GM23338 (cell line): ENCODE measurements at regions not wholly inside any gene's neighbourhood (a gene's known extent, or its start where the extent isn't known, plus 50 kb on each side); places are given as distances from the start of the nearest gene placed in this dataset.

ENCODE experiments used
- ATAC-seq: fragments of 200-7000 bp; cut with Tn5 transposase; 3 replicates; pipeline ENCODE4 v1.9.1; 2020
- DNase-seq: peaks from one replicate; pipeline ENCODE4 v3.0.0-alpha.2; 2015; ENCODE audit warnings: low spot score
- H2AFZ ChIP-seq: fragments of 200-600 bp; sonication (generic); 2 replicates; pipeline ENCODE4 v1.8.0; 2016; ENCODE audit warnings: antibody characterized with exemption, mild to moderate bottlenecking, moderate library complexity
- H3F3A ChIP-seq: fragments of 200-600 bp; sonication (generic); replicated peaks from 2 replicates; pipeline ENCODE4 v1.8.0; 2017; ENCODE audit warnings: antibody characterized with exemption, mixed run types, low read depth
- H3K27ac ChIP-seq: fragments of 200-600 bp; sonication (generic); 2 replicates; pipeline ENCODE4 v1.6.1; 2016; ENCODE audit warnings: low read depth
- H3K27me3 ChIP-seq: fragments of 200-600 bp; sonication (generic); 2 replicates; pipeline ENCODE4 v1.8.0; 2016; ENCODE audit warnings: mild to moderate bottlenecking, mixed run types, moderate library complexity; ENCODE audit not compliant: insufficient read depth
- H3K36me3 ChIP-seq: fragments of 200-600 bp; sonication (generic); 2 replicates; pipeline ENCODE4 v1.8.0; 2016; ENCODE audit warnings: mild to moderate bottlenecking; ENCODE audit not compliant: insufficient read depth
- H3K4me1 ChIP-seq: fragments of 200-600 bp; sonication (generic); 2 replicates; pipeline ENCODE4 v1.8.0; 2016; ENCODE audit warnings: mild to moderate bottlenecking, moderate library complexity; ENCODE audit not compliant: insufficient read depth
- H3K4me2 ChIP-seq: fragments of 200-600 bp; sonication (generic); 2 replicates; pipeline ENCODE4 v1.7.1; 2017; ENCODE audit warnings: mixed run types
- H3K4me3 ChIP-seq: fragments of 200-600 bp; sonication (generic); 2 replicates; pipeline ENCODE4 v1.6.1; 2016; ENCODE audit warnings: mixed run types
- H3K79me2 ChIP-seq: fragments of 200-600 bp; sonication (generic); replicated peaks from 2 replicates; pipeline ENCODE4 v1.8.0; 2017; ENCODE audit warnings: mild to moderate bottlenecking; ENCODE audit not compliant: insufficient read depth
- H3K9me2 ChIP-seq: fragments of 200-600 bp; sonication (generic); 2 replicates; pipeline ENCODE4 v1.8.0; 2017; ENCODE audit not compliant: insufficient read depth
- H4K20me1 ChIP-seq: fragments of 200-600 bp; sonication (generic); replicated peaks from 2 replicates; pipeline ENCODE4 v1.8.0; 2017; ENCODE audit warnings: mild to moderate bottlenecking; ENCODE audit not compliant: insufficient read depth
- H3K27ac Mint-ChIP-seq: 2 replicates; pipeline ENCODE4 v1.8.0; 2020; ENCODE audit warnings: inconsistent platforms, mild to moderate bottlenecking, moderate library complexity, mixed read lengths
- H3K27me3 Mint-ChIP-seq: 3 replicates; pipeline ENCODE4 v1.8.0; 2022; ENCODE audit warnings: low read depth, mild to moderate bottlenecking, moderate library complexity, mixed read lengths, inconsistent platforms; ENCODE audit not compliant: insufficient read depth, poor library complexity
- H3K36me3 Mint-ChIP-seq: 3 replicates; pipeline ENCODE4 v1.8.0; 2021; ENCODE audit warnings: low read depth, mild to moderate bottlenecking, inconsistent platforms, moderate library complexity, mixed read lengths
- H3K4me1 Mint-ChIP-seq: 3 replicates; pipeline ENCODE4 v1.8.0; 2020; ENCODE audit warnings: mild to moderate bottlenecking, inconsistent platforms, mixed read lengths
- H3K4me3 Mint-ChIP-seq: 3 replicates; pipeline ENCODE4 v1.8.0; 2021; ENCODE audit warnings: moderate library complexity, mild to moderate bottlenecking, inconsistent platforms, mixed read lengths
- H3K9me3 Mint-ChIP-seq: 3 replicates; pipeline ENCODE4 v1.8.0; 2020; ENCODE audit warnings: moderate library complexity, mild to moderate bottlenecking, inconsistent platforms, mixed read lengths
- JUNB ChIP-seq: IDR thresholded peaks from one replicate; pipeline ENCODE4 v1.6.1; 2016; ENCODE audit warnings: antibody characterized with exemption; ENCODE audit not compliant: unreplicated experiment
- ZNF331 ChIP-seq: fragments of 250-450 bp; sonication (Bioruptor Pico); IDR thresholded peaks from 2 replicates; pipeline ENCODE4 v1.5.0; 2020; ENCODE audit warnings: low read depth, mild to moderate bottlenecking, moderate library complexity
- TF ChIP-seq, protein P1 (sequence below): IDR thresholded peaks from one replicate; pipeline ENCODE4 v1.6.1; 2018; ENCODE audit warnings: antibody characterized with exemption; ENCODE audit not compliant: unreplicated experiment
- TF ChIP-seq, protein P2 (sequence below): IDR thresholded peaks from 2 replicates; pipeline ENCODE4 v1.6.1; 2016; ENCODE audit warnings: antibody characterized with exemption
- TF ChIP-seq, protein P3 (sequence below), 2 experiments: fragments of 200-600 bp in 1 of 2; sonication (generic) in 1 of 2; conservative IDR thresholded peaks; 2 replicates each; pipeline versions ENCODE4 v1.5.1 to v1.6.1; 2016 to 2017; ENCODE audit warnings: antibody characterized with exemption in 2 of 2, low read depth in 2 of 2, mild to moderate bottlenecking in 2 of 2, moderate library complexity in 1 of 2
- TF ChIP-seq, protein P4 (sequence below): fragments of 250-450 bp; sonication (Bioruptor Pico); IDR thresholded peaks from 2 replicates; pipeline ENCODE4 v1.5.0; 2020; ENCODE audit warnings: mild to moderate bottlenecking, moderate library complexity

DNA sequence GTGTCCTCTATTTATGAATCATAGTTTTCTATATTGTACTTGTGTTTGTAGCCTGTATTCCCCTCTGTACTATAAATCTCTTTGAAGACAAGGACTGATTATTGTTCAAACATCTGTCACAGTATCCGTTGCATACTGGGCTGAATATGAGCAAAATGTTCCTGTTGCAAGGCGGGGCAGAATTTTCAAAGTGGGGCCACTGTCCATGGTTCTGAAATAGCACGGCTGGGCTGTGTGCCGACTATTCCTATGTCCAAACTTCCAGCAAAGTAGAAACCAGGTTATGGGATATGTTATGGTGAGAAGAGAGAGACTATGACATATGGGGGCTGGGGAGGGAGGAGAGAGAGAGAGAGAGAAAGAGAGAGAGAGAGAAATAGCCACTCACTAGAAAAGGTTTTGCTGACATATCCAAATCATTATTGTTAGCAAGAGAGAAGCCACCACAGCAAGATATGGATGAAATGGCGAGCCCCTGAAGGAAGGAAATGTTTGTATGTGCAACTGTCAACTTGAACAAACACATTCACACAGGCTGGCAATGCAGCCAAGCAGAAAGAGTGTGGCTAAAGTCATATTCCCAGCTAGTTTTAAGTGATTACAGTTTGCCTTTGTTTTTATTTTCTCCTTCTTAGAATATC lies 107.0 kb upstream of the GPR12 start:
- H3K4me3 ChIP-seq, result no peak overlapping the region
- Mint-ChIP-seq H3K36me3 (no peaks in the 10 kb centered on the region), H3K4me3 (no peak overlapping the region), H3K4me1 (peaks cover under 1% of the 10 kb centered on the region; the same call in 2 of the 3 replicates), H3K9me3 (no peaks in the 10 kb centered on the region), H3K27me3 (no peaks in the 10 kb centered on the region), H3K27ac (no peak overlapping the region)
- no peaks in the 10 kb centered on the region for H4K20me1 ChIP-seq
- no peaks in the 10 kb centered on the region for H3K79me2 ChIP-seq
- H3K4me1 ChIP-seq, result no peaks in the 10 kb centered on the region
- H3K27me3 ChIP-seq, result no peaks in the 10 kb centered on the region
- no peaks in the 10 kb centered on the region for H3F3A ChIP-seq
- H2AFZ ChIP-seq, result no peak overlapping the region
- no peak for TF ChIP-seq JUNB
- TF ChIP-seq, protein P1, sequence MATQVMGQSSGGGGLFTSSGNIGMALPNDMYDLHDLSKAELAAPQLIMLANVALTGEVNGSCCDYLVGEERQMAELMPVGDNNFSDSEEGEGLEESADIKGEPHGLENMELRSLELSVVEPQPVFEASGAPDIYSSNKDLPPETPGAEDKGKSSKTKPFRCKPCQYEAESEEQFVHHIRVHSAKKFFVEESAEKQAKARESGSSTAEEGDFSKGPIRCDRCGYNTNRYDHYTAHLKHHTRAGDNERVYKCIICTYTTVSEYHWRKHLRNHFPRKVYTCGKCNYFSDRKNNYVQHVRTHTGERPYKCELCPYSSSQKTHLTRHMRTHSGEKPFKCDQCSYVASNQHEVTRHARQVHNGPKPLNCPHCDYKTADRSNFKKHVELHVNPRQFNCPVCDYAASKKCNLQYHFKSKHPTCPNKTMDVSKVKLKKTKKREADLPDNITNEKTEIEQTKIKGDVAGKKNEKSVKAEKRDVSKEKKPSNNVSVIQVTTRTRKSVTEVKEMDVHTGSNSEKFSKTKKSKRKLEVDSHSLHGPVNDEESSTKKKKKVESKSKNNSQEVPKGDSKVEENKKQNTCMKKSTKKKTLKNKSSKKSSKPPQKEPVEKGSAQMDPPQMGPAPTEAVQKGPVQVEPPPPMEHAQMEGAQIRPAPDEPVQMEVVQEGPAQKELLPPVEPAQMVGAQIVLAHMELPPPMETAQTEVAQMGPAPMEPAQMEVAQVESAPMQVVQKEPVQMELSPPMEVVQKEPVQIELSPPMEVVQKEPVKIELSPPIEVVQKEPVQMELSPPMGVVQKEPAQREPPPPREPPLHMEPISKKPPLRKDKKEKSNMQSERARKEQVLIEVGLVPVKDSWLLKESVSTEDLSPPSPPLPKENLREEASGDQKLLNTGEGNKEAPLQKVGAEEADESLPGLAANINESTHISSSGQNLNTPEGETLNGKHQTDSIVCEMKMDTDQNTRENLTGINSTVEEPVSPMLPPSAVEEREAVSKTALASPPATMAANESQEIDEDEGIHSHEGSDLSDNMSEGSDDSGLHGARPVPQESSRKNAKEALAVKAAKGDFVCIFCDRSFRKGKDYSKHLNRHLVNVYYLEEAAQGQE, result peak; percentile 86
- H3K4me2 ChIP-seq, result no peak overlapping the region
- no peaks in the 10 kb centered on the region for H3K9me2 ChIP-seq
- DNase-seq (peak; percentile 39), ATAC-seq (no peak; the same call in 2 of the 3 replicates)
- H3K27ac ChIP-seq, result no peak overlapping the region
- H3K36me3 ChIP-seq, result no peaks in the 10 kb centered on the region

DNA sequence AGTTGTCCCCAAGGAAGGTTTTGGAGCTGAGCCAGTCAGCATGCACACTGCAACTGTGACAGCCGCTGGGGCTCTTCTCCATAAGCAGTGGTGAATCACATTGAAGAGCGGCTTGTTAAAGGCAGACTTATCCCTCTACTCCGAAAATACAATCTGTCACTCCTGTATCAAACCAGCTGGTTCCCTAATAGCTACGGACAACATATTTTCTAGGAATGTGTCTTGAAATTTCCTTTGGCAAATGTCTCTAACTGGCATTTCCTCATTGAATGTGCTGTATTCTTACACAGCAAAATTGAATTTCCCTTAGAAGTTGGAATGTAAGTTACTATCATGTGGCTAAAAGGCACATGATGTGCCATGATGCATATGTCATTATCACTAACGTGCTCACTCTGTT lies 104.0 kb upstream of the GPR12 start:
- no peak for TF ChIP-seq ZNF331
- TF ChIP-seq, protein P2, sequence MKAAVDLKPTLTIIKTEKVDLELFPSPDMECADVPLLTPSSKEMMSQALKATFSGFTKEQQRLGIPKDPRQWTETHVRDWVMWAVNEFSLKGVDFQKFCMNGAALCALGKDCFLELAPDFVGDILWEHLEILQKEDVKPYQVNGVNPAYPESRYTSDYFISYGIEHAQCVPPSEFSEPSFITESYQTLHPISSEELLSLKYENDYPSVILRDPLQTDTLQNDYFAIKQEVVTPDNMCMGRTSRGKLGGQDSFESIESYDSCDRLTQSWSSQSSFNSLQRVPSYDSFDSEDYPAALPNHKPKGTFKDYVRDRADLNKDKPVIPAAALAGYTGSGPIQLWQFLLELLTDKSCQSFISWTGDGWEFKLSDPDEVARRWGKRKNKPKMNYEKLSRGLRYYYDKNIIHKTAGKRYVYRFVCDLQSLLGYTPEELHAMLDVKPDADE, result no peak
- TF ChIP-seq, protein P3, sequence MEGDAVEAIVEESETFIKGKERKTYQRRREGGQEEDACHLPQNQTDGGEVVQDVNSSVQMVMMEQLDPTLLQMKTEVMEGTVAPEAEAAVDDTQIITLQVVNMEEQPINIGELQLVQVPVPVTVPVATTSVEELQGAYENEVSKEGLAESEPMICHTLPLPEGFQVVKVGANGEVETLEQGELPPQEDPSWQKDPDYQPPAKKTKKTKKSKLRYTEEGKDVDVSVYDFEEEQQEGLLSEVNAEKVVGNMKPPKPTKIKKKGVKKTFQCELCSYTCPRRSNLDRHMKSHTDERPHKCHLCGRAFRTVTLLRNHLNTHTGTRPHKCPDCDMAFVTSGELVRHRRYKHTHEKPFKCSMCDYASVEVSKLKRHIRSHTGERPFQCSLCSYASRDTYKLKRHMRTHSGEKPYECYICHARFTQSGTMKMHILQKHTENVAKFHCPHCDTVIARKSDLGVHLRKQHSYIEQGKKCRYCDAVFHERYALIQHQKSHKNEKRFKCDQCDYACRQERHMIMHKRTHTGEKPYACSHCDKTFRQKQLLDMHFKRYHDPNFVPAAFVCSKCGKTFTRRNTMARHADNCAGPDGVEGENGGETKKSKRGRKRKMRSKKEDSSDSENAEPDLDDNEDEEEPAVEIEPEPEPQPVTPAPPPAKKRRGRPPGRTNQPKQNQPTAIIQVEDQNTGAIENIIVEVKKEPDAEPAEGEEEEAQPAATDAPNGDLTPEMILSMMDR (conservative IDR thresholded peaks at IDR 0.05; ENCODE audit: low read depth in 2 of 2), result no peak
- TF ChIP-seq, protein P4, sequence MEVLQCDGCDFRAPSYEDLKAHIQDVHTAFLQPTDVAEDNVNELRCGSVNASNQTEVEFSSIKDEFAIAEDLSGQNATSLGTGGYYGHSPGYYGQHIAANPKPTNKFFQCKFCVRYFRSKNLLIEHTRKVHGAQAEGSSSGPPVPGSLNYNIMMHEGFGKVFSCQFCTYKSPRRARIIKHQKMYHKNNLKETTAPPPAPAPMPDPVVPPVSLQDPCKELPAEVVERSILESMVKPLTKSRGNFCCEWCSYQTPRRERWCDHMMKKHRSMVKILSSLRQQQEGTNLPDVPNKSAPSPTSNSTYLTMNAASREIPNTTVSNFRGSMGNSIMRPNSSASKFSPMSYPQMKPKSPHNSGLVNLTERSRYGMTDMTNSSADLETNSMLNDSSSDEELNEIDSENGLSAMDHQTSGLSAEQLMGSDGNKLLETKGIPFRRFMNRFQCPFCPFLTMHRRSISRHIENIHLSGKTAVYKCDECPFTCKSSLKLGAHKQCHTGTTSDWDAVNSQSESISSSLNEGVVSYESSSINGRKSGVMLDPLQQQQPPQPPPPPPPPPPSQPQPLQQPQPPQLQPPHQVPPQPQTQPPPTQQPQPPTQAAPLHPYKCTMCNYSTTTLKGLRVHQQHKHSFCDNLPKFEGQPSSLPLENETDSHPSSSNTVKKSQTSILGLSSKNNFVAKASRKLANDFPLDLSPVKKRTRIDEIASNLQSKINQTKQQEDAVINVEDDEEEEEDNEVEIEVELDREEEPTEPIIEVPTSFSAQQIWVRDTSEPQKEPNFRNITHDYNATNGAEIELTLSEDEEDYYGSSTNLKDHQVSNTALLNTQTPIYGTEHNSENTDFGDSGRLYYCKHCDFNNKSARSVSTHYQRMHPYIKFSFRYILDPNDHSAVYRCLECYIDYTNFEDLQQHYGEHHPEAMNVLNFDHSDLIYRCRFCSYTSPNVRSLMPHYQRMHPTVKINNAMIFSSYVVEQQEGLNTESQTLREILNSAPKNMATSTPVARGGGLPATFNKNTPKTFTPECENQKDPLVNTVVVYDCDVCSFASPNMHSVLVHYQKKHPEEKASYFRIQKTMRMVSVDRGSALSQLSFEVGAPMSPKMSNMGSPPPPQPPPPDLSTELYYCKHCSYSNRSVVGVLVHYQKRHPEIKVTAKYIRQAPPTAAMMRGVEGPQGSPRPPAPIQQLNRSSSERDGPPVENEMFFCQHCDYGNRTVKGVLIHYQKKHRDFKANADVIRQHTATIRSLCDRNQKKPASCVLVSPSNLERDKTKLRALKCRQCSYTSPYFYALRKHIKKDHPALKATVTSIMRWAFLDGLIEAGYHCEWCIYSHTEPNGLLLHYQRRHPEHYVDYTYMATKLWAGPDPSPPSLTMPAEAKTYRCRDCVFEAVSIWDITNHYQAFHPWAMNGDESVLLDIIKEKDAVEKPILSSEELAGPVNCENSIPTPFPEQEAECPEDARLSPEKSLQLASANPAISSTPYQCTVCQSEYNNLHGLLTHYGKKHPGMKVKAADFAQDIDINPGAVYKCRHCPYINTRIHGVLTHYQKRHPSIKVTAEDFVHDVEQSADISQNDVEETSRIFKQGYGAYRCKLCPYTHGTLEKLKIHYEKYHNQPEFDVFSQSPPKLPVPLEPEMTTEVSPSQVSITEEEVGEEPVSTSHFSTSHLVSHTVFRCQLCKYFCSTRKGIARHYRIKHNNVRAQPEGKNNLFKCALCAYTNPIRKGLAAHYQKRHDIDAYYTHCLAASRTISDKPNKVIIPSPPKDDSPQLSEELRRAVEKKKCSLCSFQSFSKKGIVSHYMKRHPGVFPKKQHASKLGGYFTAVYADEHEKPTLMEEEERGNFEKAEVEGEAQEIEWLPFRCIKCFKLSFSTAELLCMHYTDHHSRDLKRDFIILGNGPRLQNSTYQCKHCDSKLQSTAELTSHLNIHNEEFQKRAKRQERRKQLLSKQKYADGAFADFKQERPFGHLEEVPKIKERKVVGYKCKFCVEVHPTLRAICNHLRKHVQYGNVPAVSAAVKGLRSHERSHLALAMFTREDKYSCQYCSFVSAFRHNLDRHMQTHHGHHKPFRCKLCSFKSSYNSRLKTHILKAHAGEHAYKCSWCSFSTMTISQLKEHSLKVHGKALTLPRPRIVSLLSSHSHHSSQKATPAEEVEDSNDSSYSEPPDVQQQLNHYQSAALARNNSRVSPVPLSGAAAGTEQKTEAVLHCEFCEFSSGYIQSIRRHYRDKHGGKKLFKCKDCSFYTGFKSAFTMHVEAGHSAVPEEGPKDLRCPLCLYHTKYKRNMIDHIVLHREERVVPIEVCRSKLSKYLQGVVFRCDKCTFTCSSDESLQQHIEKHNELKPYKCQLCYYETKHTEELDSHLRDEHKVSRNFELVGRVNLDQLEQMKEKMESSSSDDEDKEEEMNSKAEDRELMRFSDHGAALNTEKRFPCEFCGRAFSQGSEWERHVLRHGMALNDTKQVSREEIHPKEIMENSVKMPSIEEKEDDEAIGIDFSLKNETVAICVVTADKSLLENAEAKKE, result no peak
- peaks cover 5% of the 10 kb centered on the region; the same call in 2 of the 3 replicates for H3K9me3 Mint-ChIP-seq
- H3K9me2 ChIP-seq, result no peaks in the 10 kb centered on the region
- no peak overlapping the region for H2AFZ ChIP-seq
- H3K4me2 ChIP-seq, result no peak overlapping the region
- no peak overlapping the region for H3K4me3 ChIP-seq
- H3K36me3 ChIP-seq, result no peaks in the 10 kb centered on the region
- H3K4me1 Mint-ChIP-seq, result no peaks in the 10 kb centered on the region
- H3K36me3 Mint-ChIP-seq, result no peaks in the 10 kb centered on the region
- no peak overlapping the region for H3K27ac ChIP-seq
- H3K27me3 ChIP-seq, result no peaks in the 10 kb centered on the region
- peaks cover 3% of the 10 kb centered on the region for H3K27me3 Mint-ChIP-seq
- H3K79me2 ChIP-seq, result no peaks in the 10 kb centered on the region
- H3F3A ChIP-seq, result no peaks in the 10 kb centered on the region
- no peak for ATAC-seq
- no peak overlapping the region for H3K27ac Mint-ChIP-seq
- H3K4me3 Mint-ChIP-seq, result no peak overlapping the region
- no peaks in the 10 kb centered on the region for H3K4me1 ChIP-seq
- DNase-seq, result no peak
- no peaks in the 10 kb centered on the region for H4K20me1 ChIP-seq
